Chondrocyte (in vitro differentiated cells): ENCODE measurements at regions not wholly inside any gene's neighbourhood (a gene's known extent, or its start where the extent isn't known, plus 50 kb on each side); places are given as distances from the start of the nearest gene placed in this dataset.
A peak's percentile ranks its signal among the peaks of the same experiment; 100 is the strongest.

Experiments used
- DNase-seq: peaks from one replicate; pipeline ENCODE4 v3.0.0; 2021; ENCODE audit warnings: mixed read lengths, low spot score
- H3K27ac Mint-ChIP-seq: one replicate; pipeline ENCODE4 v1.8.0; 2021; ENCODE audit warnings: mild to moderate bottlenecking, moderate library complexity, mixed read lengths; ENCODE audit not compliant: unreplicated experiment
- H3K27me3 Mint-ChIP-seq: 2 replicates; pipeline ENCODE4 v1.8.0; 2021; ENCODE audit warnings: low read depth, mixed read lengths
- H3K36me3 Mint-ChIP-seq: 2 replicates; pipeline ENCODE4 v1.8.0; 2021; ENCODE audit warnings: low read depth, mixed read lengths
- H3K4me1 Mint-ChIP-seq: 2 replicates; pipeline ENCODE4 v1.8.0; 2021; ENCODE audit warnings: low read depth, mild to moderate bottlenecking, mixed read lengths
- H3K4me3 Mint-ChIP-seq: one replicate; pipeline ENCODE4 v1.8.0; 2021; ENCODE audit warnings: mild to moderate bottlenecking, moderate library complexity, mixed read lengths; ENCODE audit not compliant: unreplicated experiment
- H3K9me3 Mint-ChIP-seq: 2 replicates; pipeline ENCODE4 v1.8.0; 2021; ENCODE audit warnings: low read depth, mixed read lengths
- TF ChIP-seq, protein P1 (sequence below): fragments of 200-600 bp; sonication (generic); IDR thresholded peaks from 2 replicates; pipeline ENCODE4 v1.5.0; 2021; ENCODE audit warnings: antibody characterized with exemption, mild to moderate bottlenecking, moderate library complexity

DNA sequence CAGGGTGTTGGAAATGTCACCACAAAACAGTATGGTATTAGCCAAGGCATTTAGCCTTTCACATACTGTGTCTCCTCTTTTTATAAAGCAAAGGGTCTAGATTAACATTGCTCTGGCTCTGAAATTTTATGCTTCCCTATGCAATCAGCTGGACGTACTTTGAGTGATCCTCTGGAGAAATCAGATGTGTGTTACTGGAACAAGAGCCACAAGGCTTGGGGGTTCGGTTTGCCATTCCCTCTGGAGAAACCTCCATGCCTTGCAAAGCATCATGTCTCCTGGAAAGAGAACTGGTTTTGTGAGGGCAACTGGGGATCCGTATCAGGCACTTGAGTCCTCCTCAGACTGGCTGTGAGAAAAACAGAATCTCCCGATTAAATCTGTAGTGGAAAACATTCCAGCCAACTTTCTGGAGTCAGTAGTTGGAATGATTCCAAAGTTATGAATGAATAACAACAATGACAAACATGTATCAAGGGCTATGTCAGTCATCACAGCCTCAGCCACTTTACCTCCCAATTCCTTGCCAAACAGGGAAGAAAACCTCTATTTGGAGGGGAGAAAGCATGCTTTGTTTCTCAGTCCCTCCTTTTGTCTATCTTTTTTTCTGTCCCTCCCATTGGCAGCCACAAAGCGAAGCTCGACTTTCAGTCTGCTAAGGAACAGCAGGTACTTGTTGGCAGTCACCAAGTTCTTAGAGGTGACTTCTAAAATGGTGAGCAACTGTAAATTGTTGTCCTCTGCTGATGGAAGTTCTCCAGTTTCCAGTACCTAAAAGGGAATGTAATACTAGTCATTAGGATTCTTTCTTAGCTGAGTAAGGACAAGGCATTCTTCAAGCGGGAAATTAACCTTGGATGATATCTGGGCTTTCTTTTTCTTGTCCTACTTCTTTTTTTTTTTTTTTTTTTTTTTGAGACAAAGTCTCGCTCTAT is 864.8 kb upstream of the AUTS2 start:
- peak overlapping the region; percentile 63 for H3K27ac Mint-ChIP-seq
- peaks cover 9% of the 10 kb centered on the region for H3K9me3 Mint-ChIP-seq
- no peak for DNase-seq
- no peaks in the 10 kb centered on the region for H3K27me3 Mint-ChIP-seq
- TF ChIP-seq, protein P1, sequence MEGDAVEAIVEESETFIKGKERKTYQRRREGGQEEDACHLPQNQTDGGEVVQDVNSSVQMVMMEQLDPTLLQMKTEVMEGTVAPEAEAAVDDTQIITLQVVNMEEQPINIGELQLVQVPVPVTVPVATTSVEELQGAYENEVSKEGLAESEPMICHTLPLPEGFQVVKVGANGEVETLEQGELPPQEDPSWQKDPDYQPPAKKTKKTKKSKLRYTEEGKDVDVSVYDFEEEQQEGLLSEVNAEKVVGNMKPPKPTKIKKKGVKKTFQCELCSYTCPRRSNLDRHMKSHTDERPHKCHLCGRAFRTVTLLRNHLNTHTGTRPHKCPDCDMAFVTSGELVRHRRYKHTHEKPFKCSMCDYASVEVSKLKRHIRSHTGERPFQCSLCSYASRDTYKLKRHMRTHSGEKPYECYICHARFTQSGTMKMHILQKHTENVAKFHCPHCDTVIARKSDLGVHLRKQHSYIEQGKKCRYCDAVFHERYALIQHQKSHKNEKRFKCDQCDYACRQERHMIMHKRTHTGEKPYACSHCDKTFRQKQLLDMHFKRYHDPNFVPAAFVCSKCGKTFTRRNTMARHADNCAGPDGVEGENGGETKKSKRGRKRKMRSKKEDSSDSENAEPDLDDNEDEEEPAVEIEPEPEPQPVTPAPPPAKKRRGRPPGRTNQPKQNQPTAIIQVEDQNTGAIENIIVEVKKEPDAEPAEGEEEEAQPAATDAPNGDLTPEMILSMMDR: no peak
- H3K4me1 Mint-ChIP-seq: peaks cover 9% of the 10 kb centered on the region
- peaks cover 2% of the 10 kb centered on the region for H3K36me3 Mint-ChIP-seq
- H3K4me3 Mint-ChIP-seq: no peak overlapping the region

DNA sequence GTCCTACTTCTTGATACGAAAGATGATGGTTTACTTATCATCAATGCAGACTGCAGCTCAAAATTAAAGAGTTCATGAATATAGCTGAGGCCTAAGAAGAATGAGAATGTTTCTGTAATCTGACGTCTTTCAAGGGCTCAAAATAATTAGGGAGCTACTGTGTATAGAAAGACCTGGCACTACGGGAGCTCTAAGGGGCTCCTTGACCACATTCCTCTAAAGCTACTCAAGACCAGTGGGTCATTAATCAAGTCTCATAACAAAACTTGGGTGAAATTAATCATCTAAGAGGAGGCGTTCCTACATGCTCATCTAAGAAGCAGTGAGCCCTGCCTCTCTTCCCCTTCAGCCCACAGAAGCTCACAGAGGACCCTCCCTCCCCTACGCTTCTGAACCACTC is 863.8 kb upstream of the AUTS2 start:
- H3K4me3 Mint-ChIP-seq: no peak overlapping the region
- peaks cover 2% of the 10 kb centered on the region for H3K36me3 Mint-ChIP-seq
- H3K27me3 Mint-ChIP-seq: no peaks in the 10 kb centered on the region
- DNase-seq: no peak
- H3K27ac Mint-ChIP-seq: no peak overlapping the region
- peaks cover 11% of the 10 kb centered on the region for H3K9me3 Mint-ChIP-seq
- TF ChIP-seq, protein P1: no peak
- peaks cover 9% of the 10 kb centered on the region for H3K4me1 Mint-ChIP-seq

DNA sequence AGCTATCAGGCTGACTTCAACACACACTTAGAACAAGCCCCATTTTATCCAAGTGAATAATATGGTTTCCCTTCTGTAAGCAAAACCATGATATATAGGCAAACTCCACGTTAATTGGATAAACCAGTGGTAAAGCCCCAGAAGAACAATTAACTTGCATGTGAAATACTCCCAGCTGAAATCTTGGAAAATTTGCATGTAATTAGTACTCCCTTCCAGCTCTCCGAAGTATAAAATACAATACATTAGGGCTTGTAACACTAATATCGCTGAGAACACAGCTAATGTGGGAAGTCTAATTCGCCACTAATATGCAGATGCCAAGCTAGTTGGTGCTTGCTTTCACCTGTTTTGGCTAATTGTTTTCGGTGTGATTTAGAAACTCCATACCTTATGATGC is 859.0 kb upstream of the AUTS2 start:
- H3K4me3 Mint-ChIP-seq: no peak overlapping the region
- TF ChIP-seq, protein P1: no peak
- H3K9me3 Mint-ChIP-seq: peaks cover 11% of the 10 kb centered on the region
- no peak overlapping the region for H3K27ac Mint-ChIP-seq
- DNase-seq: no peak
- H3K27me3 Mint-ChIP-seq: no peaks in the 10 kb centered on the region
- H3K4me1 Mint-ChIP-seq: no peaks in the 10 kb centered on the region
- H3K36me3 Mint-ChIP-seq: peaks cover 2% of the 10 kb centered on the region

DNA sequence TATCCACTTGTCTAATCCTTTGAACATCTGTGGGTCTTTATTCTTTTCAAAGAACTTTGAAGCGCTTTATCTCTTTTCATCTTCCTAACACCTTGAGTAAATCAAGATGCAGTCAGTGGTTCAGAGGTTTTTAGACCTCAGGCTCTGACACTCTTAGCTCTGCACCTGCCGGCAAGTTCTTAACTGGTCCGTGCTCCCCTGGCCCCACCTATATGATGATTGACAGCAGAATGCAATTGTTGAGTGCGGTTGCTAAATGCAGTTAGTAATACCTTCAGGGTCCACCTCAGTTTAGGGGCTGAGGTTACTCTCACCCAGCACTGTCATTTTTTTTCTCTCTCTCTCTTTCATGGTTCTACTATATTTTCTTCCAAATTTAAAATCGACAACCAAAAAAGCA is 854.2 kb upstream of the AUTS2 start:
- Mint-ChIP-seq H3K4me1 (no peaks in the 10 kb centered on the region), H3K4me3 (no peak overlapping the region), H3K27ac (no peak overlapping the region), H3K36me3 (no peaks in the 10 kb centered on the region), H3K27me3 (no peaks in the 10 kb centered on the region), H3K9me3 (no peaks in the 10 kb centered on the region)
- TF ChIP-seq, protein P1: no peak
- no peak for DNase-seq

DNA sequence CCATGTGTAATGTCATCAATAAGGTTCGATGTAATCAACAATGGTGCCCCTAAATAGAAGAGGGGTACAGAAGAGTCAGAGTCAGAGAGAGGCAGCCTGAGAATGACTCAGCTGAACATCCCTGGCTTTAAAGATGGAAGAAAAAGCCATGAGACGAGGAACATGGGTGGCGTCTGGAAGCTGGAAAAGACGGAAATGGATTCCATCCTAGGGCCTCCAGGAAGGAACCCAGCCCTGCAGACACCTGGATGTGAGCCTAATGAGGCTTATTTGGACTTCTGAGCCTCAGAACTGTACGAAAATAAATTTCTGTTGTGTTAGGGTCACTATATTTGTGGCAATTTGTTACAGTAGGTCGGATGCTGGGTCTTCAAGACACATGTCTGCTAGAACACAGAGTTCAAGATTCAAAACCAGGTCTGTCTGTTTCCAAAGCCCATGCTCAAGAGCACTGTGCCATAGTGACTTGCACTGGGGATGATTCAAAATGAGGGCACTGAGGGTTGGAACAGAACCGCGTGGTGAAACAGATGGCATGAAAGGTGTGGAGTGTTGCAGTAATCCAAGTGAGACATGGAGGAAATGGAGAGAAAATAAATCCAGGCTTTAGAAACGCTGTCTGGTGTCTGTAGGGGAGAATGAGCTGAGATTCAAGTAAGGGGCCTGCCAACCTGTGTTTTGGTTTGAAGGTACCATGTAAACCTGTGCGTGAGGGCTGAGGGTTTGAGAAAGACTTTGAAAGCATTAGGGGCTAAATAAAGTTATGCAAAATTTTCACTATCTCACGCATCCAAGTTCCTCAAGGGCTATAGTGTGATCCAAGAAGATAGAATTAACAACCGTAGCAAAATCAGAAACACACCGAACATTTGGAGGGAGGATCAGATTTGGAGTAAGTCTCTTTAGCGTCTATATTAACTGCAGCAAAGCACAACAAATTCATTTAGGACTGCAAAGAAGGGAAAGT is 849.1 kb upstream of the AUTS2 start:
- Mint-ChIP-seq H3K4me3 (no peak overlapping the region), H3K4me1 (no peaks in the 10 kb centered on the region), H3K9me3 (no peaks in the 10 kb centered on the region), H3K27me3 (peaks cover 2% of the 10 kb centered on the region), H3K36me3 (no peaks in the 10 kb centered on the region), H3K27ac (no peak overlapping the region)
- TF ChIP-seq, protein P1: no peak
- DNase-seq: no peak
